GM18499 (cell line): ENCODE measurements at regions not wholly inside any gene's neighbourhood (a gene's known extent, or its start where the extent isn't known, plus 50 kb on each side); places are given as distances from the start of the nearest gene placed in this dataset.
"Not testable (repeated sequence)": the region's sequence is repeated elsewhere in the genome, so short reads cannot be mapped to it uniquely, and the experiment has no call there.

Experiments used
- ATAC-seq: cut with Tn5 transposase; IDR thresholded peaks from one replicate; pipeline ENCODE4 v1.9.1; 2021; ENCODE audit warnings: moderate number of reproducible peaks; ENCODE audit not compliant: insufficient read depth, unreplicated experiment

- no peak for ATAC-seq
Observed at GRCh38 chr5:75951716-75952115, 131.5 kb upstream of the SV2C start.

GRCh38 chr5:75951158-75951557, 132.0 kb upstream of the SV2C start:
- ATAC-seq, result no peak

- no peak for ATAC-seq
Observed at GRCh38 chr5:75948438-75948837, 134.7 kb upstream of the SV2C start.

GRCh38 chr5:75940418-75940817, 142.8 kb upstream of the SV2C start:
- ATAC-seq, result no peak

- ATAC-seq, result no peak
Observed at GRCh38 chr5:75935572-75935971, 147.6 kb upstream of the SV2C start.

GRCh38 chr5:75933489-75933888, 149.7 kb upstream of the SV2C start:
- no peak for ATAC-seq

- ATAC-seq, result no peak
Observed at GRCh38 chr5:75931175-75931574, 152.0 kb upstream of the SV2C start.

- no peak for ATAC-seq
Observed at GRCh38 chr5:75928992-75929391, 154.2 kb upstream of the SV2C start.

GRCh38 chr5:75922480-75922879, 160.7 kb upstream of the SV2C start:
- ATAC-seq, result no peak

GRCh38 chr5:75921011-75921410, 162.2 kb upstream of the SV2C start:
- no peak for ATAC-seq

GRCh38 chr5:75916144-75916543, 167.0 kb upstream of the SV2C start:
- ATAC-seq, result no peak

GRCh38 chr5:75909223-75909622, 174.0 kb upstream of the SV2C start:
- ATAC-seq, result no peak

GRCh38 chr5:75907651-75908050, 175.5 kb upstream of the SV2C start:
- ATAC-seq, result no peak

GRCh38 chr5:75894482-75894881, 177.2 kb upstream of the POC5 start:
- ATAC-seq, result no peak

GRCh38 chr5:75891736-75892135, 174.5 kb upstream of the POC5 start:
- ATAC-seq, result no peak

GRCh38 chr5:75891020-75891419, 173.8 kb upstream of the POC5 start:
- no peak for ATAC-seq

GRCh38 chr5:75890546-75890945, 173.3 kb upstream of the POC5 start:
- ATAC-seq, result no peak

GRCh38 chr5:75886706-75887105, 169.5 kb upstream of the POC5 start:
- ATAC-seq, result no peak

GRCh38 chr5:75885849-75886596, 168.8 kb upstream of the POC5 start:
- no peak for ATAC-seq

GRCh38 chr5:75885321-75885720, 168.1 kb upstream of the POC5 start:
- ATAC-seq, result no peak

GRCh38 chr5:75869891-75870290, 152.7 kb upstream of the POC5 start:
- ATAC-seq, result no peak

GRCh38 chr5:75862872-75863271, 145.6 kb upstream of the POC5 start:
- ATAC-seq, result no peak

GRCh38 chr5:75859621-75860020, 142.4 kb upstream of the POC5 start:
- not testable (repeated sequence) for ATAC-seq
